MCF 10A (cell line): ENCODE measurements at regions not wholly inside any gene's neighbourhood (a gene's known extent, or its start where the extent isn't known, plus 50 kb on each side); places are given as distances from the start of the nearest gene placed in this dataset.

Source experiments
- BruUV-seq: library from RNA; stranded (reverse); fragments of 400-500 nt; replicated peaks from 2 replicates; lab custom pipeline; 2021; lab: Mats Ljungman, UMichigan
- CTCF ChIA-PET: fragments of 300-600 bp; sonication (Branson Sonifier 250); formaldehyde crosslinking; extraction: SDS; loops from one replicate; lab custom pipeline; 2021; ENCODE audit warnings: antibody characterized with exemption, inconsistent platforms; lab: Yijun Ruan, JAX
- POLR2A ChIA-PET: fragments of 300-600, 350-650 bp; sonication (Branson Sonifier 250); formaldehyde crosslinking; extraction: SDS; loops from one replicate; lab custom pipeline; 2020; ENCODE audit warnings: antibody characterized with exemption, inconsistent platforms; lab: Yijun Ruan, JAX
- DNase-seq: peaks from one replicate; pipeline ENCODE4 v3.0.0-alpha.2; 2018; ENCODE audit not compliant: unreplicated experiment
- H3K27ac Mint-ChIP-seq: one replicate; pipeline ENCODE4 v1.8.0; 2022; ENCODE audit warnings: mild to moderate bottlenecking, low read depth, mixed read lengths; ENCODE audit not compliant: unreplicated experiment
- H3K27me3 Mint-ChIP-seq: one replicate; pipeline ENCODE4 v1.8.0; 2022; ENCODE audit warnings: mixed read lengths; ENCODE audit not compliant: insufficient read depth, unreplicated experiment
- H3K36me3 Mint-ChIP-seq: one replicate; pipeline ENCODE4 v1.8.0; 2022; ENCODE audit warnings: mild to moderate bottlenecking, moderate library complexity, mixed read lengths; ENCODE audit not compliant: insufficient read depth, unreplicated experiment
- H3K4me1 Mint-ChIP-seq: one replicate; pipeline ENCODE4 v1.8.0; 2022; ENCODE audit warnings: mixed read lengths; ENCODE audit not compliant: insufficient read depth, unreplicated experiment
- H3K4me3 Mint-ChIP-seq: one replicate; pipeline ENCODE4 v1.8.0; 2022; ENCODE audit warnings: mild to moderate bottlenecking, moderate library complexity, mixed read lengths; ENCODE audit not compliant: unreplicated experiment
- H3K9me3 Mint-ChIP-seq: one replicate; pipeline ENCODE4 v1.8.0; 2022; ENCODE audit warnings: mixed read lengths; ENCODE audit not compliant: unreplicated experiment
- intact Hi-C: fragments of 100-400 bp; cut with micrococcal nuclease; formaldehyde crosslinking; loops from 2 replicates; pipeline ENCODE4 v1.14.1; 2022
- TF ChIP-seq, protein P1 (sequence below): fragments of 200-600 bp; IDR thresholded peaks from one replicate; pipeline ENCODE4 v1.8.0; 2022; ENCODE audit warnings: antibody characterized with exemption, mild to moderate bottlenecking; ENCODE audit not compliant: unreplicated experiment

DNA sequence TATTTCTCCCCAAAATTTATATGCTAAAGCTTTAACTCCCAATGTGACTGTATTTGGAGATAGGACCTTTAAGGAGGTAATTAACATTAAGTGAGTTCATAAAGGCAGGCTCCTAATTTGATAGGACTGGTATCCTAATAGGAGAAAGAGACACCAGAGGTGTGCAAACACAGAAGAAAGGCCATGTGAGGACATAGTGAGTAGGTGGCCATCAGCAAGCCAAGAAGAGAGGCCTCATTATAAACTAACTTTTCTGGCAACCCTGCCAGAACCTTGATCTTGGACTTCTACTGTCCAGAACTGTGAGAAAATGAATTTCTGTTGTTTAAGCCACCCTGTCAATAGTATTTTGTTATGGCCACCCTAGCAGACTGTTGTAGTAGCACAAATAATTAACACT lies 177.9 kb upstream of the FUT9 start:
- H3K27ac Mint-ChIP-seq: no peak overlapping the region
- ChIA-PET CTCF (no interaction called here), POLR2A (no interaction called here)
- intact Hi-C loops: no loop called here
- H3K36me3 Mint-ChIP-seq: no peaks in the 10 kb centered on the region
- H3K4me3 Mint-ChIP-seq: no peak overlapping the region
- no peaks in the 10 kb centered on the region for H3K27me3 Mint-ChIP-seq
- no peak for DNase-seq
- no peaks in the 10 kb centered on the region for H3K4me1 Mint-ChIP-seq
- no TSS peak for BruUV-seq
- TF ChIP-seq, protein P1, sequence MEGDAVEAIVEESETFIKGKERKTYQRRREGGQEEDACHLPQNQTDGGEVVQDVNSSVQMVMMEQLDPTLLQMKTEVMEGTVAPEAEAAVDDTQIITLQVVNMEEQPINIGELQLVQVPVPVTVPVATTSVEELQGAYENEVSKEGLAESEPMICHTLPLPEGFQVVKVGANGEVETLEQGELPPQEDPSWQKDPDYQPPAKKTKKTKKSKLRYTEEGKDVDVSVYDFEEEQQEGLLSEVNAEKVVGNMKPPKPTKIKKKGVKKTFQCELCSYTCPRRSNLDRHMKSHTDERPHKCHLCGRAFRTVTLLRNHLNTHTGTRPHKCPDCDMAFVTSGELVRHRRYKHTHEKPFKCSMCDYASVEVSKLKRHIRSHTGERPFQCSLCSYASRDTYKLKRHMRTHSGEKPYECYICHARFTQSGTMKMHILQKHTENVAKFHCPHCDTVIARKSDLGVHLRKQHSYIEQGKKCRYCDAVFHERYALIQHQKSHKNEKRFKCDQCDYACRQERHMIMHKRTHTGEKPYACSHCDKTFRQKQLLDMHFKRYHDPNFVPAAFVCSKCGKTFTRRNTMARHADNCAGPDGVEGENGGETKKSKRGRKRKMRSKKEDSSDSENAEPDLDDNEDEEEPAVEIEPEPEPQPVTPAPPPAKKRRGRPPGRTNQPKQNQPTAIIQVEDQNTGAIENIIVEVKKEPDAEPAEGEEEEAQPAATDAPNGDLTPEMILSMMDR: no peak
- H3K9me3 Mint-ChIP-seq: no peaks in the 10 kb centered on the region

DNA sequence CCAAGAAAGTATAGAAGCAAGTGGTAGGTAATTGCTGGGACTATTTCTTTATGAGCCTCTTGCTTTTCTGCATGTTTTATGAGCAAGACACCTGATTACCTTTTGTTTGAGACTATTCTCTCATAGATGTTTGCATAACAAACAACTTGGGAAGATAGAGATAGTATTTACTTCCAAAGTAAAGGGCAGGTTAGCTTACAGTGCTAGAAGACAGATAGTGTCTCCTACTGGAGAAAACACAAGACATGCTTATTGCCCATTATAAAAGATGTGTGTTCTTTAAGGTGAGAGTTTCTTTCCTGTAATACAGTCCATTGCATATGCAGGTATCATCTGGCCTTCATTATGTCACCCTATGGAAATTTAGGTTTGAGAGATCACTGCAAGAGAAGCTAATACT lies 174.2 kb upstream of the FUT9 start:
- H3K9me3 Mint-ChIP-seq: no peaks in the 10 kb centered on the region
- no TSS peak for BruUV-seq
- H3K4me1 Mint-ChIP-seq: no peaks in the 10 kb centered on the region
- no peak overlapping the region for H3K27ac Mint-ChIP-seq
- H3K36me3 Mint-ChIP-seq: no peaks in the 10 kb centered on the region
- TF ChIP-seq, protein P1: no peak
- POLR2A ChIA-PET: no interaction called here
- H3K4me3 Mint-ChIP-seq: no peak overlapping the region
- CTCF ChIA-PET: no interaction called here
- no peak for DNase-seq
- intact Hi-C loops: no loop called here
- H3K27me3 Mint-ChIP-seq: peaks cover 12% of the 10 kb centered on the region

DNA sequence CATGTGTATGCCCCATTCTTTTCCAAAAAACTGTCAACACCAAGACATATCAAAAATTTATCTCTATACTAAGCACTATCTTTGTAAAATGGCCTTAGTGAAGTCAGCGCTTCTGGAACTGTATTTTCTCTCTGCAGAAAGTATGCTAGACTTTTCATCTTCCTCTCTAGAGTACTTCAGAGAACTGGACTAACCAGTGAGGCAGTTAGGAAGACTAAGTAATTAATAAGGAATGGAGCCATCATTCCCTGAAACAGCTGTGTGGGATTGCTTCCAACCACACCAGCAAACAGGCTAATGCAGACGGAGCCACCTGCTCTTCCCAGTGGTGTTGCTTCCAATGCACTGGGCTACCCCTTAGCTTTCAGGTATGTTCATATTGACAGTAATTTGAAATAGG lies 169.1 kb upstream of the FUT9 start:
- ChIA-PET CTCF (interaction anchor here (0.6 kb wide), 3 partner anchors 26 to 623 kb away, joined by 3 to 4 read pairs (median 3); no protein-coding TSS in a partner anchor), POLR2A (no interaction called here)
- Mint-ChIP-seq H3K4me3 (no peak overlapping the region), H3K9me3 (no peaks in the 10 kb centered on the region), H3K36me3 (no peaks in the 10 kb centered on the region), H3K4me1 (no peaks in the 10 kb centered on the region), H3K27ac (no peak overlapping the region), H3K27me3 (peaks cover 45% of the 10 kb centered on the region)
- no peak for DNase-seq
- intact Hi-C loops: no loop called here
- no TSS peak for BruUV-seq
- TF ChIP-seq, protein P1: no peak

DNA sequence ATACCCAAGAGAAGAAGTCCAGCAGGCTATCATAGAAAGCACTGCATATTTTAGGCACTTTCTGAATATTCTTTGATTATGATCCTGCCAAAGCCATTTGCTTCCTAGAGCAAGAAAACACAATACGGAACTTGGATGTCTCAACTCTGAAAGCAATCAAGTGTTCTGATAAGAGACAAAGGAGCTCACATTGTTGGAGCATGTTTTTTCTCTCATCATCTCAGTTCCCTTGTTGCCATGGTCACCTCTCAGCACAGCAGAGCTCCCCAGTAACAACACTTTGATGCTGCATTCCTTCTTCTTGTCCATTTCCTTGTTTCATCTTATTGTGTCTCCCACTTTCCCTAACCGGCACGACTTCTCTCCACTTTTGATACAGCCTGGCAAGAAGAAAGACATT lies 168.7 kb upstream of the FUT9 start:
- Mint-ChIP-seq H3K9me3 (no peaks in the 10 kb centered on the region), H3K27me3 (peaks cover 45% of the 10 kb centered on the region), H3K4me3 (no peak overlapping the region), H3K4me1 (no peaks in the 10 kb centered on the region), H3K36me3 (no peaks in the 10 kb centered on the region), H3K27ac (no peak overlapping the region)
- no peak for DNase-seq
- CTCF ChIA-PET: interaction anchor here (0.6 kb wide), 3 partner anchors 26 to 622 kb away, joined by 3 to 4 read pairs (median 3); no protein-coding TSS in a partner anchor
- TF ChIP-seq, protein P1: no peak
- intact Hi-C loops: no loop called here
- no TSS peak for BruUV-seq
- POLR2A ChIA-PET: no interaction called here
